Esophagus muscularis mucosa (tissue), 3 donors: ENCODE measurements at regions not wholly inside any gene's neighbourhood (a gene's known extent, or its start where the extent isn't known, plus 50 kb on each side); places are given as distances from the start of the nearest gene placed in this dataset.

Experiments used
- POLR2A ChIP-seq: fragments of 450-650 bp; IDR thresholded peaks from one replicate; pipeline ENCODE4 v1.6.1; 2017; ENCODE audit warnings: antibody characterized with exemption, moderate library complexity, mild to moderate bottlenecking, low read depth
- TF ChIP-seq, protein P1 (sequence below), 3 experiments: fragments of 200-600 bp in 2 of 3; fragments of 450-650 bp in 1 of 3; sonication (generic) in 2 of 3; IDR thresholded peaks; one replicate each; pipeline ENCODE4 v1.5.1; 2017 to 2019; ENCODE audit warnings: antibody characterized with exemption in 3 of 3, mild to moderate bottlenecking in 2 of 3, moderate library complexity in 1 of 3

DNA sequence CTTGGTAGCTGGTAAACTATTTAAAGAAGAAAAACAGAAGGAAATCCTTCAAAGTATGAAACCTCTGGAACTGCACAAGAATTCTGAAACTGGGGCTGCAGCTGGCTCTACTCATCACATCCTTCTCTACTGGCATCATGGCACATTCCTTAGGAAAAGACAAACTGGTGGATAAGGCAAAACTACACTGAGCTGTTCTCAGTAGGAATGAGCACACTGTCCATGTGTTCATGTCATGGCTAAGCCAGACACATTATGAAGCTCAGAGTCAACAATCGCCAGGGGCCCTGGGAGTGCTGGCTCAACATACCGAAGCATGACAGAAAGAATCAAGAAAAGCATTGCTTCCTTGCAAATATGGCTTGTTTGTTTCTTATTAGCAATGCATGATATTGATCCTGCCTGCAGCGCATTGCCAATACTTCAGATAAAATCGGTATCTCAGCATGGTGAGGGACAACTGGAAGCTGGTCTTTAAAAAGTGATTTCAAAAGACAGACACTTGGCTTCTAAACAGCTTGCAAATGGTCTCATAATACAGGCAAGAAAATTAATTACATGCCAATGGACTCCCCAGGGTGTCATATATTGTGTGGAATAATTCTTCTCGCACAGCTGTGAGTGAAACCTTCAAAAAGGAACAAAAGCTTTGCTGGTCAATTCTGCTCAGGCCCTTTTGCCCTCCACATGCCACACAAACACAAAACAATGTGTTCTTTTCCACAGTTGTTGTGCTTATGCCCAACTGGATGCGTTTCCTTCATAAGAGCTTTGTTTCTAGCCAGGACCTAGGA, 300.2 kb upstream of the VCX start:
- TF ChIP-seq, protein P1, sequence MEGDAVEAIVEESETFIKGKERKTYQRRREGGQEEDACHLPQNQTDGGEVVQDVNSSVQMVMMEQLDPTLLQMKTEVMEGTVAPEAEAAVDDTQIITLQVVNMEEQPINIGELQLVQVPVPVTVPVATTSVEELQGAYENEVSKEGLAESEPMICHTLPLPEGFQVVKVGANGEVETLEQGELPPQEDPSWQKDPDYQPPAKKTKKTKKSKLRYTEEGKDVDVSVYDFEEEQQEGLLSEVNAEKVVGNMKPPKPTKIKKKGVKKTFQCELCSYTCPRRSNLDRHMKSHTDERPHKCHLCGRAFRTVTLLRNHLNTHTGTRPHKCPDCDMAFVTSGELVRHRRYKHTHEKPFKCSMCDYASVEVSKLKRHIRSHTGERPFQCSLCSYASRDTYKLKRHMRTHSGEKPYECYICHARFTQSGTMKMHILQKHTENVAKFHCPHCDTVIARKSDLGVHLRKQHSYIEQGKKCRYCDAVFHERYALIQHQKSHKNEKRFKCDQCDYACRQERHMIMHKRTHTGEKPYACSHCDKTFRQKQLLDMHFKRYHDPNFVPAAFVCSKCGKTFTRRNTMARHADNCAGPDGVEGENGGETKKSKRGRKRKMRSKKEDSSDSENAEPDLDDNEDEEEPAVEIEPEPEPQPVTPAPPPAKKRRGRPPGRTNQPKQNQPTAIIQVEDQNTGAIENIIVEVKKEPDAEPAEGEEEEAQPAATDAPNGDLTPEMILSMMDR (IDR thresholded peaks at IDR 0.05) = no peak
- TF ChIP-seq POLR2A = no peak
